ENCODE measurements at regions not wholly inside any gene's neighbourhood (a gene's known extent, or its start where the extent isn't known, plus 50 kb on each side); places are given as distances from the start of the nearest gene placed in this dataset.
"Not testable (repeated sequence)": the region's sequence is repeated elsewhere in the genome, so short reads cannot be mapped to it uniquely, and the experiment has no call there.

GRCh38 chr9:67477465-67477864, 381.3 kb upstream of the ANKRD20A1 start:
- CTCF ChIA-PET; H3K9me3 Mint-ChIP-seq; H3K4me1 Mint-ChIP-seq (ENCODE audit: low read depth); DNase-seq; H3K27me3 Mint-ChIP-seq; H3K36me3 Mint-ChIP-seq; H3K27ac Mint-ChIP-seq; intact Hi-C loops (cut with micrococcal nuclease); H3K4me3 Mint-ChIP-seq; POLR2A ChIA-PET: not testable (repeated sequence)

- H3K36me3 Mint-ChIP-seq; H3K4me1 Mint-ChIP-seq (ENCODE audit: low read depth); POLR2A ChIA-PET; H3K4me3 Mint-ChIP-seq; intact Hi-C loops (cut with micrococcal nuclease); CTCF ChIA-PET; DNase-seq; H3K9me3 Mint-ChIP-seq; H3K27me3 Mint-ChIP-seq; H3K27ac Mint-ChIP-seq: not testable (repeated sequence)
Measured at GRCh38 chr9:67470739-67471138, 388.0 kb upstream of the ANKRD20A1 start.

DNA sequence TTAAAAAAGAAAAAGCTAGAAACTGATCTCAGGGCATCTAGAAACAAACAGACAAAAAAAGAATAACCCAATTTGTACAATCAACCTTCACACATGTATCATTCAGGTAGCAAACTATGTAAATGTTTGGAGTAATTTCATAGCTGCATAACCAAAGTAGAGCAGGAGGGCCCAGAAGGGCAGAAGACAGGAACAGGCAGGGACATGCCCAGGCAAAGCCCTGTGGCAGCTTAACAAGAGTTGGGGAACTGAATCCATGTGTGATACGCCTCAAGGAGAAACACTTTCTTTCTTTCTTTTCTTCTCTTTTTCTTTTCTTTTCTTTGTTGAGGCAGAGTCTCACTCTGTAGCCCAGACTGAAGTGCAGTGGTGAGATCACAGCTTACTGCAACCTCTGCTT, 390.4 kb upstream of the ANKRD20A1 start:
- H3K36me3 Mint-ChIP-seq; H3K4me1 Mint-ChIP-seq (ENCODE audit: low read depth); POLR2A ChIA-PET; DNase-seq; H3K4me3 Mint-ChIP-seq; intact Hi-C loops (cut with micrococcal nuclease); H3K9me3 Mint-ChIP-seq; H3K27me3 Mint-ChIP-seq; H3K27ac Mint-ChIP-seq; CTCF ChIA-PET: not testable (repeated sequence)

GRCh38 chr9:67461796-67462757, 396.7 kb upstream of the ANKRD20A1 start:
- H3K36me3 Mint-ChIP-seq; H3K4me3 Mint-ChIP-seq; H3K9me3 Mint-ChIP-seq; POLR2A ChIA-PET; H3K27ac Mint-ChIP-seq; H3K27me3 Mint-ChIP-seq; H3K4me1 Mint-ChIP-seq (ENCODE audit: low read depth); CTCF ChIA-PET; intact Hi-C loops (cut with micrococcal nuclease); DNase-seq: not testable (repeated sequence)

- intact Hi-C loops (cut with micrococcal nuclease); DNase-seq; H3K36me3 Mint-ChIP-seq; POLR2A ChIA-PET; H3K4me3 Mint-ChIP-seq; H3K4me1 Mint-ChIP-seq (ENCODE audit: low read depth); H3K9me3 Mint-ChIP-seq; H3K27me3 Mint-ChIP-seq; H3K27ac Mint-ChIP-seq; CTCF ChIA-PET: not testable (repeated sequence)
Measured at GRCh38 chr9:67452941-67453340, 405.8 kb upstream of the ANKRD20A1 start.

DNA sequence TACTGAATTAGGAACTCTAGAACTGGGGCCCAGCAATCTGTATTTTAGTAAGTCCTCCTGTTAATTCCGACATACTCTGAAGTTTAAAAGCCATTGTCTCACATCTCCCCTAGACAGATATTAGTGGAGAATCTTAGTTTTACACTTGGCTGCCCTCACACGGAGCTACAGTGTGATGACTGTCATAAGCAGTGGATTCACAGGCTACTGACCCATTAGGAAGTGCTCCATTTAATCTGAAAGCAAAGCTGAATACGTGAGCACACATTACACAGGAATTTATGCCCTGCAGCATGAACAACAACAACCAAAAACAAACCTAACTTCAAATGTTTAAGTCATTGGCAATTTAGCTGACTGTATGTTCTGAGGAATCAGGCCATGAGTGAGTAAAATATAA, 416.4 kb upstream of the ANKRD20A1 start:
- intact Hi-C loops (cut with micrococcal nuclease); H3K4me3 Mint-ChIP-seq; H3K9me3 Mint-ChIP-seq; H3K27ac Mint-ChIP-seq; CTCF ChIA-PET; DNase-seq; H3K4me1 Mint-ChIP-seq (ENCODE audit: low read depth); H3K36me3 Mint-ChIP-seq; H3K27me3 Mint-ChIP-seq; POLR2A ChIA-PET: not testable (repeated sequence)

DNA sequence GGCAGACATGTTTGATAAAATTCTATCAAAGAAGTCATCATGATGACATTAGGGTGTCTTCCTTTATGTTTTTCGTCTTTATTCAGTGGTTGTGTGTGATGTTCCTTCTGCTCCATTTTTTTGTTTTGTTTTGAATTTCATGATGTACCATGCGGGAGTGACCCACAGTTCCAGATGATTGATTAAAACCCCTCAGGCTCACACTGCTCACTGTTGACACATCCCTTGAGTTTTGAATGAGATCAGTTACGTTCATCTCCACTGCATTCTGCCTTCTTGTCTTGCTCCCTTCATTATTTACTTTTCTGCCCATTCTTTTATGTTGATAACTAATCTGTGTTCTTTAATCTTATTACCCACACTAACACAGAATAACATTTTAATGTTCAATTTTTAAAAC, 421.7 kb upstream of the ANKRD20A1 start:
- H3K27me3 Mint-ChIP-seq; POLR2A ChIA-PET; H3K27ac Mint-ChIP-seq; H3K4me1 Mint-ChIP-seq (ENCODE audit: low read depth); H3K9me3 Mint-ChIP-seq; CTCF ChIA-PET; H3K36me3 Mint-ChIP-seq; DNase-seq; H3K4me3 Mint-ChIP-seq; intact Hi-C loops (cut with micrococcal nuclease): not testable (repeated sequence)

DNA sequence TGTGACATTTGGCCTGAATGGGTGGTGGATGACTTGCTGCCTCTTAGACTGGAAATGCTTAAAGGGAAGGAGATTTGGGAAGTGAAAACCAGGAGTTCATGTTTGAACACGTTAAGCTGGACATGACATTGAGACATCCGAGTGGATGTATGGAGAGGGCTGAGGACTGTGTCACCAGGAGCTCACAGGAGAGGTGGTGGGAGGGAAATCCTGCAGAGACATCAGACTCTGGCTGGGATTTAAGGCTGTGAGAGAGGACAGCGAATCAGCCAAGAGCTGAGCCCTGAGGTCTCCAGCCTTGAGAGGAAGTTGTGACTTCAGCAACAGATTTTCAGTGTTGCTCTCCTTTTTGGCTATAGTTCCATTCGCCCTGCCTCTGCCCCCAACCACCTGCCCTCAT, 432.5 kb upstream of the SPATA31A3 start:
- intact Hi-C loops (cut with micrococcal nuclease); H3K4me3 Mint-ChIP-seq; H3K4me1 Mint-ChIP-seq (ENCODE audit: low read depth); H3K36me3 Mint-ChIP-seq; H3K27me3 Mint-ChIP-seq; DNase-seq; POLR2A ChIA-PET; H3K27ac Mint-ChIP-seq; H3K9me3 Mint-ChIP-seq; CTCF ChIA-PET: not testable (repeated sequence)

GRCh38 chr9:67423049-67423728, 430.8 kb upstream of the SPATA31A3 start:
- DNase-seq; H3K27ac Mint-ChIP-seq; H3K4me1 Mint-ChIP-seq (ENCODE audit: low read depth); POLR2A ChIA-PET; H3K27me3 Mint-ChIP-seq; H3K9me3 Mint-ChIP-seq; intact Hi-C loops (cut with micrococcal nuclease); H3K36me3 Mint-ChIP-seq; H3K4me3 Mint-ChIP-seq; CTCF ChIA-PET: not testable (repeated sequence)

GRCh38 chr9:67418496-67419079, 426.2 kb upstream of the SPATA31A3 start:
- H3K36me3 Mint-ChIP-seq; H3K9me3 Mint-ChIP-seq; intact Hi-C loops (cut with micrococcal nuclease); CTCF ChIA-PET; POLR2A ChIA-PET; H3K4me3 Mint-ChIP-seq; H3K4me1 Mint-ChIP-seq (ENCODE audit: low read depth); H3K27me3 Mint-ChIP-seq; H3K27ac Mint-ChIP-seq; DNase-seq: not testable (repeated sequence)

GRCh38 chr9:67417341-67417983, 425.1 kb upstream of the SPATA31A3 start:
- DNase-seq; CTCF ChIA-PET; H3K4me1 Mint-ChIP-seq (ENCODE audit: low read depth); H3K9me3 Mint-ChIP-seq; H3K27me3 Mint-ChIP-seq; POLR2A ChIA-PET; intact Hi-C loops (cut with micrococcal nuclease); H3K4me3 Mint-ChIP-seq; H3K27ac Mint-ChIP-seq; H3K36me3 Mint-ChIP-seq: not testable (repeated sequence)

GRCh38 chr9:67416639-67417038, 424.3 kb upstream of the SPATA31A3 start:
- H3K4me1 Mint-ChIP-seq (ENCODE audit: low read depth); H3K27ac Mint-ChIP-seq; CTCF ChIA-PET; H3K9me3 Mint-ChIP-seq; intact Hi-C loops (cut with micrococcal nuclease); H3K36me3 Mint-ChIP-seq; DNase-seq; H3K27me3 Mint-ChIP-seq; H3K4me3 Mint-ChIP-seq; POLR2A ChIA-PET: not testable (repeated sequence)
